GM12878 (cell line): ENCODE measurements at regions not wholly inside any gene's neighbourhood (a gene's known extent, or its start where the extent isn't known, plus 50 kb on each side); places are given as distances from the start of the nearest gene placed in this dataset.

Source experiments
- ATAC-seq: fragments of 200-7000 bp; cut with Tn5 transposase; 3 replicates; pipeline ENCODE4 v1.9.1; 2020; ENCODE audit warnings: mild to moderate bottlenecking, moderate library complexity
- BruUV-seq: library from RNA; stranded (reverse); fragments of 400-500 nt; replicated peaks from 2 replicates; lab custom pipeline; 2021; lab: Mats Ljungman, UMichigan
- CTCF ChIA-PET: fragments of 300-600 bp; sonication (Branson Sonifier 250); formaldehyde crosslinking; extraction: SDS; loops from one replicate; lab custom pipeline; 2021; ENCODE audit warnings: inconsistent platforms; lab: Yijun Ruan, JAX
- POLR2A ChIA-PET: fragments of 350-600 bp; formaldehyde crosslinking; extraction: SDS; loops from one replicate; lab custom pipeline; 2021; ENCODE audit warnings: inconsistent platforms; lab: Charles Lee
- RAD21 ChIA-PET: fragments of 300-600 bp; sonication (Branson Sonifier 250); formaldehyde crosslinking; loops from one replicate; lab custom pipeline; 2023; ENCODE audit warnings: antibody characterized with exemption; ENCODE audit not compliant: unreplicated experiment; lab: Charles Lee
- SMC1A ChIA-PET: fragments of 300-600 bp; sonication (Branson Sonifier 250); formaldehyde crosslinking; loops from one replicate; lab custom pipeline; 2023; ENCODE audit not compliant: unreplicated experiment, uncharacterized antibody; lab: Charles Lee
- DNase-seq: peaks from one replicate; pipeline ENCODE4 v3.0.0-alpha.2; 2011; ENCODE audit warnings: low read depth, low spot score
- FAIRE-seq: peaks from 3 replicates; lab custom pipeline; 2011; peaks lifted over from hg19 to GRCh38; lab: Jason Lieb, UNC
- H2AFZ ChIP-seq: 2 replicates; pipeline ENCODE4 v1.6.0; 2011; ENCODE audit warnings: low read depth, low read length, control low read depth; ENCODE audit not compliant: control insufficient read depth
- H3K27ac ChIP-seq: 2 replicates; pipeline ENCODE4 v1.5.1; 2011; ENCODE audit warnings: control low read depth; ENCODE audit not compliant: control insufficient read depth, insufficient read depth
- H3K27me3 ChIP-seq, 2 experiments: replicated peaks in 1 of 2; 2 replicates each; pipeline versions ENCODE4 v1.6.0 to v1.6.1; 2011; ENCODE audit warnings: low read length in 1 of 2; ENCODE audit not compliant: control insufficient read depth in 2 of 2, insufficient read depth in 2 of 2
- H3K36me3 ChIP-seq, 2 experiments: 2 replicates each; pipeline ENCODE4 v1.5.1; 2011; ENCODE audit warnings: low read length in 1 of 2; ENCODE audit not compliant: control insufficient read depth in 2 of 2, insufficient read depth in 2 of 2
- H3K4me1 ChIP-seq: 2 replicates; pipeline ENCODE4 v1.6.1; 2011; ENCODE audit warnings: mild to moderate bottlenecking, low read length, moderate library complexity, mixed read lengths; ENCODE audit not compliant: control insufficient read depth, insufficient read depth
- H3K4me2 ChIP-seq: 2 replicates; pipeline ENCODE4 v1.6.0; 2011; ENCODE audit warnings: control low read depth; ENCODE audit not compliant: control insufficient read depth, insufficient read depth
- H3K4me3 ChIP-seq: fragments of 200-600 bp; sonication (generic); 2 replicates; pipeline ENCODE4 v1.5.1; 2016
- H3K79me2 ChIP-seq: 2 replicates; pipeline ENCODE4 v1.6.0; 2011; ENCODE audit warnings: low read length; ENCODE audit not compliant: control insufficient read depth, insufficient read depth
- H3K9ac ChIP-seq: 2 replicates; pipeline ENCODE4 v1.8.0; 2011; ENCODE audit warnings: low read length, control low read depth, mixed read lengths; ENCODE audit not compliant: control insufficient read depth, insufficient read depth
- H3K9me3 ChIP-seq: replicated peaks from 3 replicates; pipeline ENCODE4 v1.5.1; 2011; ENCODE audit warnings: mild to moderate bottlenecking, low read length; ENCODE audit not compliant: control insufficient read depth, insufficient read depth
- H4K20me1 ChIP-seq: 2 replicates; pipeline ENCODE4 v1.6.0; 2011; ENCODE audit not compliant: control insufficient read depth, insufficient read depth
- ETV6 ChIP-seq, 2 experiments: fragments of 450-650 bp in 1 of 2; IDR thresholded peaks in 1 of 2; conservative IDR thresholded peaks in 1 of 2; 2 replicates each; pipeline ENCODE4 v1.6.1; 2014; ENCODE audit warnings: antibody characterized with exemption in 1 of 2, borderline replicate concordance in 1 of 2, low read depth in 1 of 2, mild to moderate bottlenecking in 1 of 2, moderate library complexity in 1 of 2
- IRF4 ChIP-seq: IDR thresholded peaks from 2 replicates; pipeline ENCODE4 v1.6.1; 2011; ENCODE audit warnings: low read depth, low read length
- NKRF ChIP-seq: fragments of 450-650 bp; conservative IDR thresholded peaks from 2 replicates; pipeline ENCODE4 v1.6.1; 2017; ENCODE audit warnings: mild to moderate bottlenecking, moderate library complexity
- SMAD5 ChIP-seq: IDR thresholded peaks from 2 replicates; pipeline ENCODE4 v1.6.1; 2016; ENCODE audit warnings: antibody characterized with exemption, low read depth
- STAT1 ChIP-seq: fragments of 450-650 bp; conservative IDR thresholded peaks from 2 replicates; pipeline ENCODE4 v1.6.1; 2014; ENCODE audit warnings: antibody characterized with exemption, mild to moderate bottlenecking
- WGBS: methylation state at CpG from one replicate; pipeline ENCODE4 v1.1.6; 2016; ENCODE audit warnings: low lambda C conversion rate; ENCODE audit not compliant: insufficient replicate concordance, insufficient coverage; ENCODE audit errors: missing lambda C conversion rate; 5-methylcytosine and 5-hydroxymethylcytosine counted together
- in situ Hi-C: fragments of 300-500 bp; cut with MboI; formaldehyde crosslinking; loops from 9 replicates; pipeline ENCODE4 v1.14.3; 2018; ENCODE audit warnings: mixed read lengths
- intact Hi-C: fragments of 100-400 bp; cut with micrococcal nuclease; formaldehyde crosslinking; loops from one replicate; pipeline ENCODE4 v1.14.2; 2022; ENCODE audit not compliant: unreplicated experiment
- TF ChIP-seq, protein P1 (sequence below): IDR thresholded peaks from 2 replicates; pipeline ENCODE4 v1.6.1; 2011; ENCODE audit warnings: low read depth, low read length, improper control_type of control experiment, borderline replicate concordance

DNA sequence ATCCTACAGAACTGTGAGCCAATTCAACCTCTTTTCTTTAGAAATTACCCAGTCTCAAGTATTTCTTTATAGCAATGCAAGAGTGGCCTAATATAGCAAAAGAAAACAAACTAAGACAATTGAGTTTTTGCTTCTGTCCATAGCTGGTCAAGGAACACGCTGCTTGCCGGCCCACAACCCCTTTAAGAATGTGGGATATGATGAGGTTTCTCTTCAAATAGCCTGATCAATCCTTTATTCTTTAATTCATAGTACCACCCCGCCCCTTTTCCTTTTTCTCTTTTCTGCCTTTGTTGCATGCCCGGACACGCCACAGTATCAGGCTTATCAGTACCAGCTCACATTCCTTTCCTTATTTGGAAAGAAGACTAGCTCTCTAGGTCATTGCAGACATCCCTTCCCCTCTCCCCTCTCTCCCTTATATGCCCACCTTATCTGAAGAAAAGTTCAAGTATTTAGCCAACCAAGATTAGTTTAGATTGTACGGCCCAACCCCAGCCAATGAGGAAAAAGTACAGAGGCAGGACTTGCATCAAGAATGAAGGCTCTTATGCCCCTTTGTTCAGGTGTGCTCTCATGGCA is 404.5 kb downstream of the OCA2 start:
- in situ Hi-C loops = loop anchor here (5.0 kb wide), 1 partner anchor 52 kb away; no protein-coding TSS in a partner anchor
- H3K9ac ChIP-seq = no peak overlapping the region
- 19% methylated on average over 6 of the region's 6 CpGs for WGBS
- no peak overlapping the region for H3K4me2 ChIP-seq
- RAD21 ChIA-PET = no interaction called here
- no peak for DNase-seq
- H3K27ac ChIP-seq = no peak overlapping the region
- H3K79me2 ChIP-seq = no peaks in the 10 kb centered on the region
- BruUV-seq = no TSS peak
- H3K36me3 ChIP-seq = no peaks in the 10 kb centered on the region
- ATAC-seq = no peak
- H3K27me3 ChIP-seq = no peaks in the 10 kb centered on the region
- SMC1A ChIA-PET = no interaction called here
- CTCF ChIA-PET = no interaction called here
- no peaks in the 10 kb centered on the region for H4K20me1 ChIP-seq
- no peak for FAIRE-seq
- H3K9me3 ChIP-seq = no peaks in the 10 kb centered on the region; the same call in 2 of the 3 replicates
- intact Hi-C loops = no loop called here
- TF ChIP-seq NKRF (no peak), IRF4 (no peak), ETV6 (conservative IDR thresholded peaks at IDR 0.05 in 1 of 2, IDR thresholded peaks at IDR 0.05 in 1 of 2; ENCODE audit: borderline replicate concordance in 1 of 2, low read depth in 1 of 2) (no peak), SMAD5 (no peak), STAT1 (no peak)
- TF ChIP-seq, protein P1, sequence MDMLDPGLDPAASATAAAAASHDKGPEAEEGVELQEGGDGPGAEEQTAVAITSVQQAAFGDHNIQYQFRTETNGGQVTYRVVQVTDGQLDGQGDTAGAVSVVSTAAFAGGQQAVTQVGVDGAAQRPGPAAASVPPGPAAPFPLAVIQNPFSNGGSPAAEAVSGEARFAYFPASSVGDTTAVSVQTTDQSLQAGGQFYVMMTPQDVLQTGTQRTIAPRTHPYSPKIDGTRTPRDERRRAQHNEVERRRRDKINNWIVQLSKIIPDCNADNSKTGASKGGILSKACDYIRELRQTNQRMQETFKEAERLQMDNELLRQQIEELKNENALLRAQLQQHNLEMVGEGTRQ = no peak
- POLR2A ChIA-PET = no interaction called here
- H3K4me3 ChIP-seq = no peak overlapping the region
- no peak overlapping the region for H2AFZ ChIP-seq
- H3K4me1 ChIP-seq = no peaks in the 10 kb centered on the region
